GM13977 (cell line): ENCODE measurements at regions not wholly inside any gene's neighbourhood (a gene's known extent, or its start where the extent isn't known, plus 50 kb on each side); places are given as distances from the start of the nearest gene placed in this dataset.

ENCODE experiments used
- DNase-seq: peaks from one replicate; pipeline ENCODE4 v3.0.0; 2012; ENCODE audit warnings: low spot score
- in situ Hi-C: fragments of 300-500 bp; cut with MboI; formaldehyde crosslinking; loops from one replicate; pipeline ENCODE4 v1.12.0; 2022; ENCODE audit warnings: low sequenced_read_pairs, low pct_unique_long_range_greater_than_20kb, mixed read lengths, inconsistent platforms; ENCODE audit not compliant: unreplicated experiment
- TF ChIP-seq, protein P1 (sequence below): IDR thresholded peaks from 2 replicates; pipeline ENCODE4 v1.5.1; 2012; ENCODE audit warnings: mild to moderate bottlenecking, control low read depth; ENCODE audit not compliant: insufficient read depth; ENCODE audit errors: extremely low read depth, missing control alignments

DNA sequence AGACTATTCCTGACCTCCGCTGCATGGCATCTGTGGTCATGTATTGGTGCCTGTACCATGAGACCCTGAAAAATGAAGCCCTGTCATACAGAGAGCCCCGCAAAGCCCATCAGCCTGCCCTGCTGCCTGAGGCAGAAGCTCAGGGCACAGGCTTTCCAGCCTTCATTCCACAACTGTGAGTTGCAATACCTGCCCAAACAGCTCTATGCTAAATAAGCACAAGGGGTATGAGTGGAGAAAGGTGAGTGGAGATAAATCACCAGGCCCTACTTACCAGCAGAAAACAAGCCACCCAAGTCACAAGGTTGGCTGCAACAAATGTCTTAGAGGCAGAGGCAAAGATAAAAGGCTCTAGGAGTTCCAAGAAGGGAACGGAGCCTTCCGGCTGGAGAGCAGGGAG, 277.4 kb downstream of the TNS1 start:
- DNase-seq = no peak
- TF ChIP-seq, protein P1, sequence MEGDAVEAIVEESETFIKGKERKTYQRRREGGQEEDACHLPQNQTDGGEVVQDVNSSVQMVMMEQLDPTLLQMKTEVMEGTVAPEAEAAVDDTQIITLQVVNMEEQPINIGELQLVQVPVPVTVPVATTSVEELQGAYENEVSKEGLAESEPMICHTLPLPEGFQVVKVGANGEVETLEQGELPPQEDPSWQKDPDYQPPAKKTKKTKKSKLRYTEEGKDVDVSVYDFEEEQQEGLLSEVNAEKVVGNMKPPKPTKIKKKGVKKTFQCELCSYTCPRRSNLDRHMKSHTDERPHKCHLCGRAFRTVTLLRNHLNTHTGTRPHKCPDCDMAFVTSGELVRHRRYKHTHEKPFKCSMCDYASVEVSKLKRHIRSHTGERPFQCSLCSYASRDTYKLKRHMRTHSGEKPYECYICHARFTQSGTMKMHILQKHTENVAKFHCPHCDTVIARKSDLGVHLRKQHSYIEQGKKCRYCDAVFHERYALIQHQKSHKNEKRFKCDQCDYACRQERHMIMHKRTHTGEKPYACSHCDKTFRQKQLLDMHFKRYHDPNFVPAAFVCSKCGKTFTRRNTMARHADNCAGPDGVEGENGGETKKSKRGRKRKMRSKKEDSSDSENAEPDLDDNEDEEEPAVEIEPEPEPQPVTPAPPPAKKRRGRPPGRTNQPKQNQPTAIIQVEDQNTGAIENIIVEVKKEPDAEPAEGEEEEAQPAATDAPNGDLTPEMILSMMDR = no peak
- in situ Hi-C loops = no loop called here

DNA sequence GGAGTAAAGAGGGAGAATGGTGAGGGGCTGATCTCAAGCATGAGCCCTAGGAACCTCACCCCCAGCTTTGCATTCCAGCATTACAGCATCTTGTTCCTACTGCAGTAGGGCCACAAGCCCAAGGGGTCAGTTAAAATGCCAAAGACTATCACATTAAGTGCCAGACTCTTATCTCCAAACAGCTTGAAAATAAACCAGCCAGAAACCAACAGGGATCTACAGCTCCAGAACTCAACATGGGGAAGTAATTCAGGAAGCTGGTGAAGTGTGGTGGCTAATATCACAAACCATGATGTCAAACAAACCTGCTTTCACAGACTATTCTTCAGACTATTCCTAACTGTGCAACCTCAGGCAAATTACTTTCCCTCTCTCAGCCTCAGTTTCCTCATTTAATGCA, 278.3 kb downstream of the TNS1 start:
- TF ChIP-seq, protein P1 = no peak
- no peak for DNase-seq
- in situ Hi-C loops = loop anchor here (25.0 kb wide), 2 partner anchors 212 to 1037 kb away; partner anchors contain the start of gene IGFBP5

DNA sequence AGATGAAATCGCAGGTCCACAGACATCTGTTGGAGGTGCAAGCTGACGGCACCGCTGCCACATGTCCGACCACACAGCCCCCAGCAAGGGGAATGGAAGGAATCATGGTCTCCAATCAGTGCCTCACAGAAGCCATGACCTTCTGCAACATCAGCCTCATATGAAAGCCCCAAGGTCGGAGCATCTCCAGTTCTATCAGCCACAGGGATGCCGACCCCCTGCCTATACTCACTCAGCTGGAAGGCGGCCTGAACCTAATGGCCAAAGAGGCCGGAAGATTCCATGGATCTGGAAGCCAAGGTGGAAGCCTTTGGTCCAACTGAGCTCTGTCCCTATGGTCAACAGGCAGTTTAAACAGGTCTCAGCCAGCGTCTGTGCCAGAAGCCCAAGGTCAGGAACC, 278.8 kb downstream of the TNS1 start:
- in situ Hi-C loops = loop anchor here (25.0 kb wide), 2 partner anchors 212 to 1037 kb away; partner anchors contain the start of gene IGFBP5

DNA sequence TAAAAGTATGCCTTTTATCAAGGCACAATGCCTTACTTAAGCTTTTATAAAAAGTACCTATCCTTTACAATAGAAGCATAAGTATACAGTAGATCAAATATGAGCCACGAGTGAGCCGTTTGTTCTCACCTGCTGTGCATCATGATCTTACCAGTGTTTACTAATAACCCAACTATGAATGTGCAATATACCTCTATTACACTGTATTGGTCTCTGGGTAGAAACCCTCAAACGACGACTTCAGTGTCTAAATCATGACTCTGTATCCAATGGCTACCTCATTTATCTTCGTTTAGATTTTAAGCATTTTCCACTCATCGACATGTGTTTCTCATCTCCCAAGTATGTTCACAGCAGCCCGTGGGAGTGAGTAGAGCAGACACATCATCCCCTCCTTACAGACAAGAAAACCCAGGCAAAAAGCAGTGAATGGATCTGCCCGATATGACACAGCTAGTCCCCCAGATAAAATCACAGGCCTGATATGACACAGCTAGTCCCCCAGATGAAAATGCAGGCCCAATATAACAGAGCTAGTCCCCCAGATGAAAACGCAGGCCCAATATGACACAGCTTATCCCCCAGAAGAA, 279.8 kb downstream of the TNS1 start:
- DNase-seq = no peak
- TF ChIP-seq, protein P1 = no peak
- in situ Hi-C loops = loop anchor here (25.0 kb wide), 2 partner anchors 211 to 1036 kb away; partner anchors contain the start of gene IGFBP5

More for the DNA sequence above, 278.8 kb downstream of the TNS1 start:
- no peak for DNase-seq
- TF ChIP-seq, protein P1 = no peak

DNA sequence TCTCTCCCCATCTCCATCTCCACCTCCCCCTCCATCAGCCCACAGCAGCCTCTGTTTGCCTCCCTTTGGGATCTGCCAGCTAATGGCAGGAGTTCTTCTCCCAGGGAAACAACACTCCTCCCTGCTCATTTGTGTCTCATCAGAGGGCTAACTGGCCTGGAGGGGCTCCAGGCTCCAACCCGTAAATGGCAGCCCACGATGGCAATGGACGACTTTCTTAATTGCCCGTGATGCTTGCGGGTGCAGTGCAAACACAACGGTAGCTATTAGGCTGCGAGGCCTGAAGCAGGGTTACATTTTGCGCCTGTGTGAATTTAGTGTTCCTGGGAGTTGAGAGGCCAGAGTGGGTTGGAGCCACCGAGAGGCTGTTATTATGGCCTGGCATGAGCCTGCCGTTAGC, 285.1 kb downstream of the TNS1 start:
- TF ChIP-seq, protein P1 = no peak
- in situ Hi-C loops = loop anchor here (25.0 kb wide), 2 partner anchors 205 to 1030 kb away; partner anchors contain the start of gene IGFBP5
- no peak for DNase-seq

DNA sequence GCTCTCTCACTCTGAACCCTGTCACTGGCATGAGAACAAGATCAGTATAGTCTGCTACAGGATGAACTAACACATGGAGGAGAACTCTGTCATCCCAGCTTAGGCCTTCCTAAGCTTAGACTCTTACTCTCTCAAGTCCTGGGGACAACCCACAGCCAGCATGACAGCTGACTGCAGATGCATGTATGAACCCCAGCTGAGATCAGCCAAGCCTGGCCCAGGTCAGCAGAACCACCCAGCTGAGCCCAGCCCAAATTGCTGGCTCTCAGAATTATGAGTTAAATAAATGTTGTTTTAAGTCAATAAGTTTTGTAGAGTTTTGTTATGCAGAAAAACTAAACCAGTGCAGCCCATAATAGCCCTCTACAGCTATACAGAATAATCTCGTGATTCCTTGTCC, 287.3 kb downstream of the TNS1 start:
- TF ChIP-seq, protein P1 = no peak
- in situ Hi-C loops = loop anchor here (25.0 kb wide), 2 partner anchors 203 to 1028 kb away; partner anchors contain the start of gene IGFBP5

More for the DNA sequence above, 287.3 kb downstream of the TNS1 start:
- DNase-seq = no peak
